ENCODE measurements at regions not wholly inside any gene's neighbourhood (a gene's known extent, or its start where the extent isn't known, plus 50 kb on each side); places are given as distances from the start of the nearest gene placed in this dataset.

DNA sequence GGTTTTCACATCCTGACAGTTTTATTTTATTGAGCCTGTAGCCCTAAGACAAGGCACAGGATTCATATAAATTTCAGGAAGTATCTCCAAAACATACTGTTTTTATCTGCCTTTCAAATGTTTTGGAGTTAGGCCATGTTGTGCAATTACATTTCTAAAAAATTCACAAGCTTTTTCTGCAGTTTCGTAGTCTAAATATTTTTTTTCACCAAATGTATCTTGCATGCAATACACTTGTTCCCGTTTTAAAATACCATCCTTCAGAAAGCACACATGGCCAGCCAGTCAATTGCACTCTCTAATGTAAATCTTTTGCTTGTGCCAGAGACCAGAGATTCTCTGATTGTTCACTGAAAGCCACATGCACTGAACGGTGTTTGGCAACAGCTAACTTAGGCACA, 161.5 kb upstream of the PRKCQ start:
- TF ChIP-seq BHLHE40 (IDR thresholded peaks at IDR 0.05; ENCODE audit: borderline replicate concordance), result no peak
- no peak for TF ChIP-seq FOXA1 (IDR thresholded peaks at IDR 0.05)
- no peak for TF ChIP-seq HDGF (IDR thresholded peaks at IDR 0.05; ENCODE audit: borderline replicate concordance)

Data from HEK293T (cell line).